Heart right ventricle (tissue), 16 donors: ENCODE measurements at regions not wholly inside any gene's neighbourhood (a gene's known extent, or its start where the extent isn't known, plus 50 kb on each side); places are given as distances from the start of the nearest gene placed in this dataset.

Experiments
- ATAC-seq, 8 donors: fragments of 200-7000 bp; cut with Tn5 transposase; one replicate each; pipeline ENCODE4 v1.9.1; 2020; ENCODE audit warnings: mild to moderate bottlenecking in 8 of 8, moderate library complexity in 8 of 8, moderate number of reproducible peaks in 1 of 8
- DNase-seq, 2 donors: peaks; one replicate each; pipeline ENCODE4 v3.0.0-alpha.2; 2020
- H3K27ac ChIP-seq, 10 donors: fragments of 200-600 bp; sonication (generic) in 2 of 10; one replicate each; pipeline versions ENCODE4 v1.5.0 to v1.8.0; 2020 to 2022; ENCODE audit warnings: mild to moderate bottlenecking in 3 of 10
- H3K27me3 ChIP-seq, 7 donors: fragments of 200-600 bp; one replicate each; pipeline ENCODE4 v1.8.0; 2021 to 2022; ENCODE audit warnings: mild to moderate bottlenecking in 2 of 7
- H3K36me3 ChIP-seq, 9 donors: fragments of 200-600 bp; sonication (generic) in 1 of 9; one replicate each; pipeline versions ENCODE4 v1.5.0 to v1.8.0; 2020 to 2022; ENCODE audit warnings: mild to moderate bottlenecking in 2 of 9
- H3K4me1 ChIP-seq, 9 donors: fragments of 200-600 bp; sonication (generic) in 1 of 9; one replicate each; pipeline versions ENCODE4 v1.5.0 to v1.8.0; 2020 to 2022; ENCODE audit warnings: mild to moderate bottlenecking in 4 of 9
- H3K4me3 ChIP-seq, 10 donors: fragments of 200-600 bp; sonication (generic) in 2 of 10; one replicate each; pipeline versions ENCODE4 v1.5.0 to v1.8.0; 2020 to 2022; ENCODE audit warnings: mild to moderate bottlenecking in 7 of 10, moderate library complexity in 2 of 10
- H3K9me3 ChIP-seq, 11 donors: fragments of 200-600 bp in 10 of 11; sonication (generic) in 2 of 11; one replicate each; pipeline versions ENCODE4 v1.5.0 to v1.8.0; 2013 to 2022; ENCODE audit warnings: mild to moderate bottlenecking in 2 of 11, control low read depth in 1 of 11, moderate library complexity in 1 of 11
- CTCF ChIP-seq, 9 donors: fragments of 200-600 bp; sonication (generic) in 2 of 9; IDR thresholded peaks; one replicate each; pipeline versions ENCODE4 v1.5.0 to v1.8.0; 2021 to 2022; ENCODE audit warnings: antibody characterized with exemption in 9 of 9, mild to moderate bottlenecking in 5 of 9, moderate library complexity in 1 of 9
- WGBS, 2 donors: extraction: QIAGEN DNeasy Blood & Tissue Kit; methylation state at CpG; one replicate each; pipeline ENCODE4 v1.1.7; 2013; ENCODE audit warnings: inconsistent platforms in 1 of 2; 5-methylcytosine and 5-hydroxymethylcytosine counted together
- intact Hi-C, 10 donors: fragments of 100-400 bp; cut with DNase I; formaldehyde crosslinking; loops; one replicate each; pipeline versions ENCODE4 v1.11.1 to v1.14.2; 2022
- donor health status: Arrhythmogenic right ventricular cardiomyopathy.
- donor health status: ischemic (EF 13 %, LVEDD 7.1; RV severe dilation, severe dysfunction).
- donor health status: healthy with polysubstance abuse.
- donor health status: DM: no; HTN: yes; CAD: no.
- donor health status: DM: no; HTN: no; CAD: no.
- donor health status: ischemic (EF 25% LVEDD 6.9; RV normal size, moderate dysfunction).
- donor health status: ischemic (EF 25% LVEDD 5.7; RV mildly dilated, moderate dysfunction).
- donor health status: healthy.
- donor health status: DM: yes; HTN: yes; CAD: no.
- donor health status: Ischemic cardiomyopathy.
- donor health status: ischemic (EF 35%, LVEDD 5.7; RV mildly dilated, moderate dysfunction).
- donor health status: nonischemic (EF 11% LVEDD 7.7; RV severe dilation, severe dysfunction).
- donor health status: DM: yes; HTN: yes; CAD: no.
- donor health status: PGD.
- donor health status: ischemic (EF 29% LVEDD 5.4; RV normal size, mild dysfunction).
- donor health status: nonischemic (EF 23%, LVEDD 6.1; RV moderate dilation, normal function).

GRCh38 chr17:12597895-12598294 lies 67.8 kb upstream of the MYOCD start:
- no peaks in the 10 kb centered on the region for H3K4me1 ChIP-seq
- H3K27ac ChIP-seq: no peak overlapping the region
- H3K36me3 ChIP-seq: no peaks in the 10 kb centered on the region
- H3K4me3 ChIP-seq: no peak overlapping the region
- WGBS, 2 donors: 85 to 92% methylated on average over 3 of the region's 3 CpGs
- no peaks in the 10 kb centered on the region for H3K27me3 ChIP-seq
- ATAC-seq: no peak
- intact Hi-C loops: no loop called here
- TF ChIP-seq CTCF (IDR thresholded peaks at IDR 0.05): no peak
- no peaks in the 10 kb centered on the region for H3K9me3 ChIP-seq
- no peak for DNase-seq

GRCh38 chr17:12599186-12599920 lies 66.3 kb upstream of the MYOCD start:
- 77 to 79% methylated on average over 3 of the region's 3 CpGs for WGBS, 2 donors
- no peak for TF ChIP-seq CTCF (IDR thresholded peaks at IDR 0.05)
- intact Hi-C loops: no loop called here

GRCh38 chr17:12600349-12600748 lies 65.3 kb upstream of the MYOCD start:
- no peaks in the 10 kb centered on the region for H3K4me1 ChIP-seq
- 73 to 77% methylated on average over 2 of the region's 2 CpGs for WGBS, 2 donors
- DNase-seq: no peak
- no peak for ATAC-seq
- intact Hi-C loops: no loop called here
- H3K9me3 ChIP-seq: no peaks in the 10 kb centered on the region
- H3K36me3 ChIP-seq: no peaks in the 10 kb centered on the region
- H3K27me3 ChIP-seq: no peaks in the 10 kb centered on the region
- TF ChIP-seq CTCF (IDR thresholded peaks at IDR 0.05): no peak
- H3K27ac ChIP-seq: no peak overlapping the region
- no peak overlapping the region for H3K4me3 ChIP-seq

More at GRCh38 chr17:12599186-12599920, 66.3 kb upstream of the MYOCD start:
- H3K4me3 ChIP-seq: no peak overlapping the region
- no peaks in the 10 kb centered on the region for H3K36me3 ChIP-seq
- no peaks in the 10 kb centered on the region for H3K27me3 ChIP-seq
- ATAC-seq: no peak
- no peaks in the 10 kb centered on the region for H3K9me3 ChIP-seq
- DNase-seq: no peak
- H3K4me1 ChIP-seq: no peaks in the 10 kb centered on the region
- no peak overlapping the region for H3K27ac ChIP-seq

- no peaks in the 10 kb centered on the region for H3K9me3 ChIP-seq
- TF ChIP-seq CTCF (IDR thresholded peaks at IDR 0.05): no peak
- no peak overlapping the region for H3K27ac ChIP-seq
- H3K27me3 ChIP-seq: no peaks in the 10 kb centered on the region
- intact Hi-C loops: no loop called here
- DNase-seq (no peak), ATAC-seq (no peak)
- no peaks in the 10 kb centered on the region for H3K4me1 ChIP-seq
- H3K4me3 ChIP-seq: no peak overlapping the region
- WGBS, 2 donors: 81 to 91% methylated on average over 6 of the region's 6 CpGs
- no peaks in the 10 kb centered on the region for H3K36me3 ChIP-seq
Measured at GRCh38 chr17:12603566-12603965, 62.1 kb upstream of the MYOCD start.
